Brain microvascular endothelial cell (primary cell): ENCODE measurements at regions not wholly inside any gene's neighbourhood (a gene's known extent, or its start where the extent isn't known, plus 50 kb on each side); places are given as distances from the start of the nearest gene placed in this dataset.

Experiments used
- DNase-seq: peaks from one replicate; pipeline ENCODE4 v3.0.0-alpha.2; 2020
- H3K27ac ChIP-seq: fragments of 250-450 bp; sonication (Bioruptor Pico); 2 replicates; pipeline ENCODE4 v1.5.1; 2020; ENCODE audit warnings: mild to moderate bottlenecking, moderate library complexity
- H3K27me3 ChIP-seq: fragments of 250-450 bp; sonication (Bioruptor Pico); replicated peaks from 2 replicates; pipeline ENCODE4 v1.5.1; 2020; ENCODE audit warnings: mild to moderate bottlenecking
- H3K36me3 ChIP-seq: fragments of 250-450 bp; sonication (Bioruptor Pico); replicated peaks from 2 replicates; pipeline ENCODE4 v1.5.1; 2020; ENCODE audit warnings: mild to moderate bottlenecking
- H3K4me3 ChIP-seq: 2 replicates; pipeline ENCODE4 v1.5.1; 2011; ENCODE audit warnings: low read depth, mild to moderate bottlenecking, control low read depth, low read length, moderate library complexity
- in situ Hi-C: cut with HindIII; loops from 2 replicates; pipeline ENCODE4 v1.10.0; 2017; ENCODE audit warnings: low sequenced_read_pairs, low pct_ligation_motif_present
- TF ChIP-seq, protein P1 (sequence below): IDR thresholded peaks from 2 replicates; pipeline ENCODE4 v1.5.1; 2011; ENCODE audit warnings: low read depth, mild to moderate bottlenecking, moderate library complexity, low read length, control low read depth, inconsistent platforms; ENCODE audit errors: missing control alignments

DNA sequence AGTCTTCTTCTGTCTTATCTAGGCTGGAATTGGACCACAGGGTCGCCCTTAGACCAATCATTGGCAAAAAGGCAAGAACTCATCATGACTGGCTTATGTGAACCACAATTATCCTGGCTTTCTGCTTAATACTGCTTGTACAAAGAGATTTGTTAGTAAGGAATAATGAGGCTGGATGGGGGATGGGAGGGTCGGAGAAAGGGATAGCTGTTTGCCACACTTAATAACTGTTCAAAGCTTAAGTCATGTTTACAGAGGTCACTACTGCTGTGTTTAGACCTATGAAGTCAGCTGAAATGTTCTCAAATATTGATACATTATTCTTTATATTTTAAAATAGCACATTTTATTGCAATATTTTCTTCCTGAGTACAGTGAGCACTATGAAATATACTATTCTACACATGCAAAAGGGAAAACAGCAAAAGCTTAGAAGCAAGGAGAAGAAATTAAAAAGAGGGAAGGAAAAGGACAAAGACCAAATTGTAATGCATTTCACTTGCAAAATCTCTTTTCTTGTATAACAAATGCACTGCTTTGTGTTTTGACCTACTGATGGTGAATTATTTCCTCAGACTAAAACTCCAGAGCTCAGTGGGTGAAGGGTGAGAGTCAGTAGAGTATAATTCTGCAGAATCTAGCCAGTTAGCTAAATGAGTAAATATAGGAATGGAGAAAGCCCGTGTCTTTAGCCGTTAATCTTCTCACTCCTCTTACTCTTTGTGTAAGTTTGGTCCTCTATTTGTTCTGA, 404.9 kb upstream of the ZNF608 start:
- Histone ChIP-seq H3K27me3 (no peaks in the 10 kb centered on the region), H3K27ac (no peak overlapping the region), H3K36me3 (no peaks in the 10 kb centered on the region), H3K4me3 (no peak overlapping the region)
- DNase-seq = no peak
- TF ChIP-seq, protein P1, sequence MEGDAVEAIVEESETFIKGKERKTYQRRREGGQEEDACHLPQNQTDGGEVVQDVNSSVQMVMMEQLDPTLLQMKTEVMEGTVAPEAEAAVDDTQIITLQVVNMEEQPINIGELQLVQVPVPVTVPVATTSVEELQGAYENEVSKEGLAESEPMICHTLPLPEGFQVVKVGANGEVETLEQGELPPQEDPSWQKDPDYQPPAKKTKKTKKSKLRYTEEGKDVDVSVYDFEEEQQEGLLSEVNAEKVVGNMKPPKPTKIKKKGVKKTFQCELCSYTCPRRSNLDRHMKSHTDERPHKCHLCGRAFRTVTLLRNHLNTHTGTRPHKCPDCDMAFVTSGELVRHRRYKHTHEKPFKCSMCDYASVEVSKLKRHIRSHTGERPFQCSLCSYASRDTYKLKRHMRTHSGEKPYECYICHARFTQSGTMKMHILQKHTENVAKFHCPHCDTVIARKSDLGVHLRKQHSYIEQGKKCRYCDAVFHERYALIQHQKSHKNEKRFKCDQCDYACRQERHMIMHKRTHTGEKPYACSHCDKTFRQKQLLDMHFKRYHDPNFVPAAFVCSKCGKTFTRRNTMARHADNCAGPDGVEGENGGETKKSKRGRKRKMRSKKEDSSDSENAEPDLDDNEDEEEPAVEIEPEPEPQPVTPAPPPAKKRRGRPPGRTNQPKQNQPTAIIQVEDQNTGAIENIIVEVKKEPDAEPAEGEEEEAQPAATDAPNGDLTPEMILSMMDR = no peak
- in situ Hi-C loops = no loop called here

DNA sequence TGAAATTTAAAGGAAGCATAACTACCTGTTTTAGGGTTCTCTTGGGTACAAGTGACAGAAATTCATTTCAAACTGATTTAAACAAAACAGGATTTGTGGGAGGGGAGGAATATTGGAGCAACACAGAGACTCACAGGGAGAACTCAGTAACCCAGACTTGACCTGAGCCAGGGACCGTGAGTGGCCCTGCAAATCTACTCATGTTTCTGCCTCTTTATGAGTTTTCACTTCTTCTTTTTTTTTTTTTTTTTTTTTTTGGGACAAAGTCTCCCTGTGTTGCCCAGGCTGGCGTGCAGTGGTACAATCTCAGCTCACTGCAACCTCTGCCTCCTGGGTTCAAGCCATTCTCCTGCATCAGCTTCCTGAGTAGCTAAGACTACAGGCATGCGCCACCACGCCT, 405.6 kb upstream of the ZNF608 start:
- DNase-seq = no peak
- in situ Hi-C loops = no loop called here
- Histone ChIP-seq H3K27ac (no peak overlapping the region), H3K36me3 (no peaks in the 10 kb centered on the region), H3K27me3 (no peaks in the 10 kb centered on the region), H3K4me3 (no peak overlapping the region)
- TF ChIP-seq, protein P1 = no peak

DNA sequence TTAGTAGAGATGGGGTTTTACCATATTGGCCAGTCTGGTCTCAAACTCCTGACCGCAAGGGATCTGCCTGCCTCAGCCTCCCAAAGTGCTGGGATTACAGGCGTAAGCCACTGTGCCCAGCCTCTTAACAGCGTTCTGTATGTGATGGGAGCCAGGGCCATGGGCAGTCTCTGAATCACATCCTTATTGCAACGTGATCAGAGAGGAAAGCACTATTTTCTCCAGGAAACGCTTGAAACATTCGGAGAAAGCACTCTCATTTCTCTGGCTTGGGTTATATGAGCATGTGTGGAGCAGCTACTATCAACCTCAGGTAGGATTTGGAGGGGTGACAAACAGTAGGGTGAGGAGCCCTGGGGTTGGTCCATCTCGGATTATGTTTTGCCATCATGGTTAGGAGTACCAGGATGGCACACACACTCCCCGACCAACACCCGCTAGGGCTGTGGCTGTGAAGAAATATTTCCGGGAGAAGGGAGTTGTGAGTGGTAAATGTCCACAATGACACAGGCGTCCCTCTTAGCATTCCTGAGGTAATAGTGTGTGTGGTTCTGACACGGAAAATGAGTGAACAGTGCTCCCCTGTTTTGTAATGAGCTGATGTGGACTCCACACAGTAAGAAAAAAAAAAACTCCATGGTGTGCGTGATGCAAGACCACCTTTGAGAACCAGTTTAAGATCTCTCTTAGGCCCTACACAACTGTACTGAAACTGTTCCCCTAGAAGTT, 406.2 kb upstream of the ZNF608 start:
- no peak for DNase-seq
- no peak overlapping the region for H3K4me3 ChIP-seq
- H3K27me3 ChIP-seq = no peaks in the 10 kb centered on the region
- TF ChIP-seq, protein P1 = no peak
- no peaks in the 10 kb centered on the region for H3K36me3 ChIP-seq
- in situ Hi-C loops = no loop called here
- H3K27ac ChIP-seq = no peak overlapping the region

DNA sequence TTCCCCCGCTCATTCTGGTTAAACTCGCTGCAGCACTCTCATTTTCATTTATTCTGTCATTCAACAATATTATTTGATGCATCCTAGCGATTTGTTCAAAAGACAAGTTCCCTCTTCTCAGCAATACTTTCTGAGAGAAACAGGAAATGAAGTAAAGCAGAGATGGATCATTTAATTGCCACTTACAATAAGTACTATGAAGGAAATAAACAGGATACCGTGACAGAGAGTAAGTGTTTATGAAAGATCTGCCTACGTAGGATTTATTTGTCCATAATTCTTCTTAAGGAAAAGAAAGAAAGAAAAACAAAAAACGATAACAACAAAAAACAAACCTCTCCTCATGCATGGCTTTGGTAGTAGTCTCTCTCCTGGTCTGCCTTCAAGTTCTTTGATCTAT, 406.8 kb upstream of the ZNF608 start:
- H3K27me3 ChIP-seq = no peaks in the 10 kb centered on the region
- H3K36me3 ChIP-seq = no peaks in the 10 kb centered on the region
- in situ Hi-C loops = no loop called here
- no peak overlapping the region for H3K4me3 ChIP-seq
- TF ChIP-seq, protein P1 = no peak
- no peak overlapping the region for H3K27ac ChIP-seq
- no peak for DNase-seq

DNA sequence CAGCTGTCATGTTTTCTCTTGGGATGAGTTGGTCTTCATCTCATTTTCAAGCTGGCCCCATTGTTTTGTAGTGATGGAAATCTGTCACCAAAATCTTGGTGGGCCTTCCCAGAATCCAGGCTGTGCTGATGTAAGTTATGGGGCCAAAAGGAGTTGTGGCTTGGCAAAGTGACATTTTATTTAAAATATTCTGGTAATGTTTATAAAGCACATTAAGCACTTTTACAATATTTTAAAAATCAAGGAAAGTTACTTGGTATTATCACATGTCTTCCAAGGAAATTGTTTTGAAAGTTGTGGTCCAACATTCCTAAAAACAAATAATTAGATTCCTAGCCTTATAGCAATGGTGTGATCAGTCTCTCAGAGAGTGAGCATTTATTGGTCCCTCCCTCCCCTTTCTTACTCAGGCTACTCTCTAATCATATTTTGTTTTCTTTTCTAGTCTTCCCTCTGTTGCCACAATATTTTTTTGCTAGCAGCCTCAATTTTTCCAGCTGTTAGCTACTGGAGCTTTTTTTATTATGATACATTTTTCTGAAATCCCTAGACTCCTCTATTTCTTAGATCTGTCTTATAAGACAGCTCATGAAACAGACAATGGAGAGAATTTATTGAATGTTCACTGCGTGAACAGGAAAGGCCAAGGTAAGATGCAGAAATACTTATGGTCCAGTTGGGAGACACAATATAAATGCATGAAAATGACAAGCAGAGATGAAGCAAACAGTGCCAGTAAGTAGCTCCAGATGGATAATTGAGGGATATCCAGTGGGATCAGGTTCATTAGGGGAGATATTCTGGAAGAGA, 408.1 kb upstream of the ZNF608 start:
- DNase-seq = no peak
- in situ Hi-C loops = no loop called here

More for the DNA sequence above, 408.1 kb upstream of the ZNF608 start:
- TF ChIP-seq, protein P1 = no peak
- Histone ChIP-seq H3K4me3 (no peak overlapping the region), H3K27ac (no peak overlapping the region), H3K36me3 (no peaks in the 10 kb centered on the region), H3K27me3 (no peaks in the 10 kb centered on the region)
